ENCODE measurements at regions not wholly inside any gene's neighbourhood (a gene's known extent, or its start where the extent isn't known, plus 50 kb on each side); places are given as distances from the start of the nearest gene placed in this dataset.
"Not testable (repeated sequence)": the region's sequence is repeated elsewhere in the genome, so short reads cannot be mapped to it uniquely, and the experiment has no call there.

GRCh38 chr4:179595671-179596410 lies 2153.6 kb upstream of the AGA start:
- DNase-seq (ENCODE audit: low read depth in 4 of 4, low spot score in 3 of 4), result no peak

- no peak for DNase-seq (ENCODE audit: low read depth in 4 of 4, low spot score in 3 of 4)
Observed at GRCh38 chr4:179596621-179597020, 2154.4 kb upstream of the AGA start.

- no peak for DNase-seq (ENCODE audit: low read depth in 4 of 4, low spot score in 3 of 4)
Observed at GRCh38 chr4:179597301-179597700, 2155.1 kb upstream of the AGA start.

GRCh38 chr4:179601671-179602070 lies 2159.4 kb upstream of the AGA start:
- DNase-seq (ENCODE audit: low read depth in 4 of 4, low spot score in 3 of 4), result no peak

GRCh38 chr4:179605196-179605595 lies 2163.0 kb upstream of the AGA start:
- DNase-seq (ENCODE audit: low read depth in 4 of 4, low spot score in 3 of 4), result no peak

- no peak for DNase-seq (ENCODE audit: low read depth in 4 of 4, low spot score in 3 of 4)
Observed at GRCh38 chr4:179607003-179607402, 2164.8 kb upstream of the AGA start.

- DNase-seq (ENCODE audit: low read depth in 4 of 4, low spot score in 3 of 4), result no peak
Observed at GRCh38 chr4:179615704-179616103, 2173.5 kb upstream of the AGA start.

- no peak for DNase-seq (ENCODE audit: low read depth in 4 of 4, low spot score in 3 of 4)
Observed at GRCh38 chr4:179618966-179619365, 2176.7 kb upstream of the AGA start.

- no peak for DNase-seq (ENCODE audit: low read depth in 4 of 4, low spot score in 3 of 4)
Observed at GRCh38 chr4:179624768-179625181, 2182.5 kb upstream of the AGA start.

- DNase-seq (ENCODE audit: low read depth in 4 of 4, low spot score in 3 of 4), result no peak
Observed at GRCh38 chr4:179625406-179625805, 2183.2 kb upstream of the AGA start.

GRCh38 chr4:179626687-179627086 lies 2184.4 kb upstream of the AGA start:
- DNase-seq (ENCODE audit: low read depth in 4 of 4, low spot score in 3 of 4), result no peak

- DNase-seq (ENCODE audit: low read depth in 4 of 4, low spot score in 3 of 4), result no peak
Observed at GRCh38 chr4:179631321-179631720, 2189.1 kb upstream of the AGA start.

- DNase-seq (ENCODE audit: low read depth in 4 of 4, low spot score in 3 of 4), result no peak
Observed at GRCh38 chr4:179634862-179635261, 2192.6 kb upstream of the AGA start.

GRCh38 chr4:179662522-179662921 lies 2220.3 kb upstream of the AGA start:
- DNase-seq (ENCODE audit: low read depth in 4 of 4, low spot score in 3 of 4), result no peak

- DNase-seq (ENCODE audit: low read depth in 4 of 4, low spot score in 3 of 4), result no peak
Observed at GRCh38 chr4:179663641-179664429, 2221.6 kb upstream of the AGA start.

GRCh38 chr4:179664430-179665027 lies 2222.3 kb upstream of the AGA start:
- DNase-seq (ENCODE audit: low read depth in 4 of 4, low spot score in 3 of 4), result no peak

- DNase-seq (ENCODE audit: low read depth in 4 of 4, low spot score in 3 of 4), result no peak
Observed at GRCh38 chr4:179666226-179666625, 2224.0 kb upstream of the AGA start.

GRCh38 chr4:179671609-179672008 lies 2229.4 kb upstream of the AGA start:
- DNase-seq (ENCODE audit: low read depth in 4 of 4, low spot score in 3 of 4), result no peak

- DNase-seq (ENCODE audit: low read depth in 4 of 4, low spot score in 3 of 4), result no peak
Observed at GRCh38 chr4:179678093-179678814, 2236.0 kb upstream of the AGA start.

- DNase-seq (ENCODE audit: low read depth in 4 of 4, low spot score in 3 of 4), result not testable (repeated sequence)
Observed at GRCh38 chr4:179683661-179684060, 2241.4 kb upstream of the AGA start.

GRCh38 chr4:179692222-179692621 lies 2250.0 kb upstream of the AGA start:
- DNase-seq (ENCODE audit: low read depth in 4 of 4, low spot score in 3 of 4), result no peak
